HCT116 (cell line): ENCODE measurements at regions not wholly inside any gene's neighbourhood (a gene's known extent, or its start where the extent isn't known, plus 50 kb on each side); places are given as distances from the start of the nearest gene placed in this dataset.

Experiments used
- ELF1 ChIP-seq: IDR thresholded peaks from 2 replicates; pipeline ENCODE4 v1.6.1; 2012; ENCODE audit warnings: low read depth, borderline replicate concordance
- EZH2 ChIP-seq: fragments of 200-600 bp; sonication (generic); IDR thresholded peaks from 2 replicates; pipeline ENCODE4 v1.6.1; 2017; ENCODE audit warnings: antibody characterized with exemption, mixed run types
- RAD21 ChIP-seq: IDR thresholded peaks from 2 replicates; pipeline ENCODE4 v1.6.1; 2012; ENCODE audit warnings: low read depth, mild to moderate bottlenecking
- TF ChIP-seq, protein P1 (sequence below), 3 experiments: fragments of 200-600 bp in 1 of 3; sonication (generic) in 1 of 3; IDR thresholded peaks in 2 of 3; conservative IDR thresholded peaks in 1 of 3; 2 replicates each; pipeline ENCODE4 v1.5.1; 2012 to 2017; ENCODE audit warnings: low read depth in 2 of 3, low read length in 2 of 3, antibody characterized with exemption in 1 of 3, borderline replicate concordance in 1 of 3, control low read depth in 1 of 3, mild to moderate bottlenecking in 1 of 3, mixed read lengths in 1 of 3, mixed run types in 1 of 3, moderate library complexity in 1 of 3; ENCODE audit not compliant: insufficient read depth in 1 of 3

DNA sequence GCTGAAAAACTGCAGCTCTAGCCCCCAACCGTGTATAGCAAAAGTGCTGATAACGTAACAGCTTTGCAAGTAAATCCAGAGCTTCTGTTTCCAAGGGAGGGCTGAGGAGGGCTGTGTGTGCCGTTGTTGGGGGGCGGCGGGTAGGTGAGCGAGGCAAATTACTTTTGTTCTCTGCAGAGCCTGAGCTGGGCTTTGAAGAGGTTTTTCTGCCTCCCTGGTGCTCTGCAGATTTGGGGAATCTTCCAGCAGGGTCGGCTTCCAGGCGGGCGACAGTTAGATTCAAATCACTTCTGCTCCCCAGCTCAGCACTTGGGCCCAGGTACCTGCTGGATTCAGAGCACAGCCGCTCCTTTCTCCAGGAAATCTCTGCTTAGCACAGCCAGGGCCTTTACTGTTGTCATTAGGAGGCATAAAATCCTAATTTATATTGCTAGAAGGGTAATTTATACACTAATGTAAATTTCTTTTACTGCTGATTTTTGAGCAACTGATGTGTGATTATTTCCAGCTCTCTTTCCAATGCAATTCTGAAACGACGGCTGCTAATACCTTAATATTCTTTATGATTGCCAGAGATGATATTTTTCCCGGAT is 442.4 kb downstream of the TYW1 start:
- TF ChIP-seq EZH2: no peak
- TF ChIP-seq RAD21: no peak
- TF ChIP-seq, protein P1, sequence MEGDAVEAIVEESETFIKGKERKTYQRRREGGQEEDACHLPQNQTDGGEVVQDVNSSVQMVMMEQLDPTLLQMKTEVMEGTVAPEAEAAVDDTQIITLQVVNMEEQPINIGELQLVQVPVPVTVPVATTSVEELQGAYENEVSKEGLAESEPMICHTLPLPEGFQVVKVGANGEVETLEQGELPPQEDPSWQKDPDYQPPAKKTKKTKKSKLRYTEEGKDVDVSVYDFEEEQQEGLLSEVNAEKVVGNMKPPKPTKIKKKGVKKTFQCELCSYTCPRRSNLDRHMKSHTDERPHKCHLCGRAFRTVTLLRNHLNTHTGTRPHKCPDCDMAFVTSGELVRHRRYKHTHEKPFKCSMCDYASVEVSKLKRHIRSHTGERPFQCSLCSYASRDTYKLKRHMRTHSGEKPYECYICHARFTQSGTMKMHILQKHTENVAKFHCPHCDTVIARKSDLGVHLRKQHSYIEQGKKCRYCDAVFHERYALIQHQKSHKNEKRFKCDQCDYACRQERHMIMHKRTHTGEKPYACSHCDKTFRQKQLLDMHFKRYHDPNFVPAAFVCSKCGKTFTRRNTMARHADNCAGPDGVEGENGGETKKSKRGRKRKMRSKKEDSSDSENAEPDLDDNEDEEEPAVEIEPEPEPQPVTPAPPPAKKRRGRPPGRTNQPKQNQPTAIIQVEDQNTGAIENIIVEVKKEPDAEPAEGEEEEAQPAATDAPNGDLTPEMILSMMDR (IDR thresholded peaks at IDR 0.05 in 2 of 3, conservative IDR thresholded peaks at IDR 0.05 in 1 of 3; ENCODE audit: borderline replicate concordance in 1 of 3, insufficient read depth in 1 of 3, low read depth in 2 of 3, low read length in 2 of 3): no peak
- no peak for TF ChIP-seq ELF1
